ENCODE measurements at regions not wholly inside any gene's neighbourhood (a gene's known extent, or its start where the extent isn't known, plus 50 kb on each side); places are given as distances from the start of the nearest gene placed in this dataset.

- no peak for DNase-seq
Measured at GRCh38 chr5:71955723-71956122, 151.6 kb upstream of the MAP1B start.

- no peak for DNase-seq
Measured at GRCh38 chr5:71957292-71957898, 149.9 kb upstream of the MAP1B start.

- DNase-seq, result no peak
Measured at GRCh38 chr5:71960195-71960594, 147.1 kb upstream of the MAP1B start.

GRCh38 chr5:71961786-71962185, 145.5 kb upstream of the MAP1B start:
- no peak for DNase-seq

GRCh38 chr5:71969460-71969859, 137.8 kb upstream of the MAP1B start:
- DNase-seq, result no peak

- no peak for DNase-seq
Measured at GRCh38 chr5:71971862-71972261, 135.4 kb upstream of the MAP1B start.

- no peak for DNase-seq
Measured at GRCh38 chr5:71972777-71973473, 134.3 kb upstream of the MAP1B start.

GRCh38 chr5:71973563-71973962, 133.7 kb upstream of the MAP1B start:
- DNase-seq, result no peak

GRCh38 chr5:71974165-71974564, 133.1 kb upstream of the MAP1B start:
- no peak for DNase-seq

- DNase-seq, result no peak
Measured at GRCh38 chr5:71974622-71975021, 132.7 kb upstream of the MAP1B start.

GRCh38 chr5:71976449-71976848, 130.8 kb upstream of the MAP1B start:
- DNase-seq, result no peak

- no peak for DNase-seq
Measured at GRCh38 chr5:71977311-71977710, 130.0 kb upstream of the MAP1B start.

GRCh38 chr5:71978216-71978615, 129.1 kb upstream of the MAP1B start:
- no peak for DNase-seq

- DNase-seq, result no peak
Measured at GRCh38 chr5:71982717-71983395, 124.4 kb upstream of the MAP1B start.

GRCh38 chr5:71986101-71986500, 121.2 kb upstream of the MAP1B start:
- DNase-seq, result no peak

- no peak for DNase-seq
Measured at GRCh38 chr5:71988808-71989207, 118.5 kb upstream of the MAP1B start.

- DNase-seq, result no peak
Measured at GRCh38 chr5:71993600-71993999, 113.7 kb upstream of the MAP1B start.

- no peak for DNase-seq
Measured at GRCh38 chr5:71996789-71997188, 110.5 kb upstream of the MAP1B start.

GRCh38 chr5:71998746-71999145, 108.5 kb upstream of the MAP1B start:
- DNase-seq, result no peak

- DNase-seq, result no peak
Measured at GRCh38 chr5:72000707-72001106, 106.6 kb upstream of the MAP1B start.

- DNase-seq, result no peak
Measured at GRCh38 chr5:72005671-72006070, 101.6 kb upstream of the MAP1B start.

- no peak for DNase-seq
Measured at GRCh38 chr5:72006361-72006760, 100.9 kb upstream of the MAP1B start.

GRCh38 chr5:72007336-72008111, 99.8 kb upstream of the MAP1B start:
- DNase-seq, result no peak

GRCh38 chr5:72009280-72009679, 98.0 kb upstream of the MAP1B start:
- DNase-seq, result no peak
